Common myeloid progenitor, CD34-positive (primary cell): ENCODE measurements at regions not wholly inside any gene's neighbourhood (a gene's known extent, or its start where the extent isn't known, plus 50 kb on each side); places are given as distances from the start of the nearest gene placed in this dataset.

ENCODE experiments used
- CTCF ChIA-PET: fragments of 350-600 bp; sonication (Branson Sonifier 250); formaldehyde crosslinking; loops from one replicate; lab custom pipeline; 2021; ENCODE audit warnings: antibody characterized with exemption; lab: Charles Lee
- POLR2A ChIA-PET: fragments of 350-600 bp; sonication (Branson Sonifier 250); formaldehyde crosslinking; loops from one replicate; lab custom pipeline; 2021; ENCODE audit warnings: antibody characterized with exemption; lab: Charles Lee
- DNase-seq, 3 donors: peaks; one replicate each; pipeline versions ENCODE4 v3.0.0 to v3.0.0-alpha.2; 2013
- H3K27ac ChIP-seq, 2 experiments: 1 replicate in 1 of 2; 2 replicates in 1 of 2; pipeline ENCODE4 v1.7.0; 2013; ENCODE audit warnings: inconsistent platforms in 2 of 2, low read length in 2 of 2, mild to moderate bottlenecking in 2 of 2, low read depth in 1 of 2, moderate library complexity in 1 of 2; ENCODE audit not compliant: severe bottlenecking in 2 of 2, insufficient read depth in 1 of 2, poor library complexity in 1 of 2
- H3K27me3 ChIP-seq, 5 experiments: replicated peaks in 2 of 5; 1 replicate in 3 of 5; 2 replicates in 2 of 5; pipeline versions ENCODE4 v1.6.1 to v1.7.0; 2013; ENCODE audit warnings: low read length in 4 of 5, mild to moderate bottlenecking in 2 of 5, moderate library complexity in 2 of 5, inconsistent platforms in 1 of 5; ENCODE audit not compliant: insufficient read depth in 5 of 5, control insufficient read depth in 4 of 5
- H3K36me3 ChIP-seq, 4 experiments: 1 replicate in 2 of 4; 2 replicates in 2 of 4; pipeline versions ENCODE4 v1.6.1 to v1.7.0; 2013; ENCODE audit warnings: low read length in 3 of 4, control low read depth in 1 of 4, mild to moderate bottlenecking in 1 of 4; ENCODE audit not compliant: control insufficient read depth in 4 of 4, insufficient read depth in 4 of 4
- H3K4me1 ChIP-seq, 4 experiments: 1 replicate in 3 of 4; 2 replicates in 1 of 4; pipeline versions ENCODE4 v1.6.1 to v1.7.1; 2013; ENCODE audit warnings: low read length in 3 of 4, mild to moderate bottlenecking in 3 of 4, control low read depth in 1 of 4, inconsistent platforms in 1 of 4, moderate library complexity in 1 of 4; ENCODE audit not compliant: control insufficient read depth in 4 of 4, insufficient read depth in 4 of 4; ENCODE audit errors: control extremely low read depth in 1 of 4
- H3K4me3 ChIP-seq, 7 experiments: 1 replicate in 4 of 7; 2 replicates in 3 of 7; pipeline versions ENCODE4 v1.5.1 to v1.7.0; 2013; ENCODE audit warnings: mild to moderate bottlenecking in 7 of 7, low read length in 6 of 7, moderate library complexity in 6 of 7, inconsistent platforms in 2 of 7, low read depth in 2 of 7, control low read depth in 1 of 7; ENCODE audit not compliant: insufficient read depth in 4 of 7, control insufficient read depth in 1 of 7; ENCODE audit errors: extremely low read depth in 1 of 7
- H3K9me3 ChIP-seq, 5 experiments: 1 replicate in 4 of 5; 2 replicates in 1 of 5; pipeline versions ENCODE4 v1.6.1 to v1.7.1; 2013; ENCODE audit warnings: low read length in 4 of 5, mild to moderate bottlenecking in 2 of 5, inconsistent platforms in 1 of 5, low read depth in 1 of 5, moderate library complexity in 1 of 5; ENCODE audit not compliant: control insufficient read depth in 4 of 5, insufficient read depth in 2 of 5; ENCODE audit errors: control extremely low read depth in 1 of 5
- WGBS: methylation state at CpG from one replicate; pipeline ENCODE4 v1.1.5; 2013; ENCODE audit not compliant: insufficient coverage; 5-methylcytosine and 5-hydroxymethylcytosine counted together

- WGBS, result no CpG with 5 or more reads among the region's 1 CpG
- Histone ChIP-seq H3K27ac (no peak overlapping the region), H3K36me3 (no peaks in the 10 kb centered on the region), H3K4me3 (no peak overlapping the region), H3K4me1 (peaks cover 15 to 27% (median 19%) of the 10 kb centered on the region in 4 experiments), H3K27me3 (no peaks in the 10 kb centered on the region), H3K9me3 (no peaks in the 10 kb centered on the region)
- DNase-seq, result peak in 1 of 3 donors; percentile 20
- ChIA-PET CTCF (interaction anchor here (0.8 to 10.1 kb wide), 16 partner anchors 9 to 479 kb away, joined by 3 to 238 read pairs (median 4); no protein-coding TSS in a partner anchor), POLR2A (interaction anchor here (0.6 to 1.2 kb wide), 3 partner anchors 63 to 467 kb away, joined by 3 to 7 read pairs (median 7); partner anchors contain the start of gene CXCR4)
Observed at GRCh38 chr2:136381245-136381644, 263.3 kb upstream of the CXCR4 start.

- no peaks in the 10 kb centered on the region for H3K27me3 ChIP-seq
- H3K4me3 ChIP-seq, result no peak overlapping the region
- ChIA-PET POLR2A (no interaction called here), CTCF (interaction anchor here (1.0 to 10.1 kb wide), 9 partner anchors 9 to 462 kb away, joined by 3 to 238 read pairs (median 4); no protein-coding TSS in a partner anchor)
- no peaks in the 10 kb centered on the region for H3K9me3 ChIP-seq
- peaks cover 14 to 25% (median 17%) of the 10 kb centered on the region in 4 experiments for H3K4me1 ChIP-seq
- H3K36me3 ChIP-seq, result no peaks in the 10 kb centered on the region
- WGBS, result 50% methylated on average over 4 of the region's 4 CpGs
- DNase-seq, result peak; percentile 76 to 87 (median 80)
- no peak overlapping the region for H3K27ac ChIP-seq
Observed at GRCh38 chr2:136378712-136379595, 261.0 kb upstream of the CXCR4 start.

- no peaks in the 10 kb centered on the region for H3K36me3 ChIP-seq
- 100% methylated on average over 4 of the region's 7 CpGs for WGBS
- no peak for DNase-seq
- no peaks in the 10 kb centered on the region for H3K27me3 ChIP-seq
- ChIA-PET CTCF (interaction anchor here (0.7 to 7.0 kb wide), 17 partner anchors 13 to 484 kb away, joined by 3 to 57 read pairs (median 3); no protein-coding TSS in a partner anchor), POLR2A (interaction anchor here (1.0 kb wide), 1 partner anchor 167 kb away, joined by 3 read pairs; no protein-coding TSS in a partner anchor)
- H3K4me1 ChIP-seq, result peaks cover 9 to 18% (median 13%) of the 10 kb centered on the region in 4 experiments
- no peaks in the 10 kb centered on the region for H3K9me3 ChIP-seq
- no peak overlapping the region for H3K4me3 ChIP-seq
- H3K27ac ChIP-seq, result no peak overlapping the region
Observed at GRCh38 chr2:136377423-136378382, 259.8 kb upstream of the CXCR4 start.

DNA sequence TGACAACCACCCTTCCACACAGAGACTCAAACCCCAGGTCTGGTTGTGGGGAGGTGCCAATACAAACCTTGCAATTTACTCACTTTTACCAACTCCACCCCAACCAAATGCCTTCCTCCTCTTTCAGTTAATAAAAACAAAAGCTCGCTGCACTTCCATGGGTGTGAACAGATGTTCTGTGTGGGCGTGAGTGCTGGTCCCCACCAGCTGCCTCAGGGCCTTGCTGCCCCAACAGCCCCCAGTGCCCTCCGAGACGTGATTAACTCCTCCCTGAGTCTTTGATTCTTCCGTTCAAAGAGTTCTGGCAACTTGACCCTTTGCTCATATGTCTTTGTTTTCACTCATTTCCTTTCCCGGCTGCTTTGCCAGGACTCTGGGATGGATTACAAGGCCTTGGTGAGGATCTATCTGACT lies 258.9 kb upstream of the CXCR4 start:
- Histone ChIP-seq H3K4me3 (no peak overlapping the region), H3K36me3 (no peaks in the 10 kb centered on the region), H3K9me3 (no peaks in the 10 kb centered on the region), H3K27ac (no peak overlapping the region), H3K27me3 (no peaks in the 10 kb centered on the region), H3K4me1 (peaks cover 2 to 9% (median 4%) of the 10 kb centered on the region in 4 experiments)
- ChIA-PET CTCF (interaction anchor here (0.8 to 7.0 kb wide), 12 partner anchors 8 to 463 kb away, joined by 3 to 57 read pairs (median 4); no protein-coding TSS in a partner anchor), POLR2A (interaction anchor here (1.0 to 1.2 kb wide), 2 partner anchors 138 to 166 kb away, joined by 3 to 4 read pairs; no protein-coding TSS in a partner anchor)
- no peak for DNase-seq
- WGBS, result 93% methylated on average over 6 of the region's 6 CpGs

DNA sequence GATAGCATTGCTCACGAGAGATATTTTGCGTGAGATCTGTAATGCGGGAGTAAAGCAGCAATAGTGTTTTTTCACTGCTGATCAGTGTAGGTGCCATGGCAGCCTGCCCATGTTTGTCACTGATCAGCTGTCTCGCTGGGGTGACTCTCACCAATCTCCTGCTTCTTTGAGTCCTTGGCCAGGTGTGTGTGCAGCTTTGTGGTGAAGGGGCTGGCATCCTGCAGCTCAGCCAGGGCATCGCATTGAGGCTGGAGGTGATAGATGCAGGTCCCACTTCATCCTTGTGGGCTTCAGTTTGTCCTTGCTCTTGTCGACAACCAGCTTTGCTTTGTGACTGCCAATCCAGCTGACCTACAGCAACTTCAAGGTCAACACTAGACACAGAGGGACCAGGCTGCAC lies 258.3 kb upstream of the CXCR4 start:
- Histone ChIP-seq H3K9me3 (no peaks in the 10 kb centered on the region), H3K36me3 (no peaks in the 10 kb centered on the region), H3K4me3 (no peak overlapping the region), H3K4me1 (peaks cover 0 to 4% (median 1%) of the 10 kb centered on the region in 4 experiments), H3K27me3 (no peaks in the 10 kb centered on the region), H3K27ac (no peak overlapping the region)
- POLR2A ChIA-PET, result interaction anchor here (1.0 to 1.2 kb wide), 2 partner anchors 137 to 165 kb away, joined by 3 to 4 read pairs; no protein-coding TSS in a partner anchor
- no peak for DNase-seq
- CTCF ChIA-PET, result interaction anchor here (0.7 to 7.0 kb wide), 14 partner anchors 8 to 462 kb away, joined by 3 to 57 read pairs (median 4); no protein-coding TSS in a partner anchor
- 97% methylated on average over 6 of the region's 6 CpGs for WGBS

- CTCF ChIA-PET, result interaction anchor here (0.7 to 1.8 kb wide), 6 partner anchors 9 to 461 kb away, joined by 3 to 12 read pairs (median 3); no protein-coding TSS in a partner anchor
- Histone ChIP-seq H3K9me3 (no peaks in the 10 kb centered on the region), H3K36me3 (no peaks in the 10 kb centered on the region), H3K27me3 (no peaks in the 10 kb centered on the region), H3K4me1 (peaks cover 0 to 3% (median 1%) of the 10 kb centered on the region in 4 experiments), H3K4me3 (no peak overlapping the region), H3K27ac (no peak overlapping the region)
- POLR2A ChIA-PET, result no interaction called here
- no peak for DNase-seq
- 100% methylated on average over 4 of the region's 5 CpGs for WGBS
Observed at GRCh38 chr2:136375017-136375901, 257.3 kb upstream of the CXCR4 start.
